ENCODE measurements at regions not wholly inside any gene's neighbourhood (a gene's known extent, or its start where the extent isn't known, plus 50 kb on each side); places are given as distances from the start of the nearest gene placed in this dataset.

DNA sequence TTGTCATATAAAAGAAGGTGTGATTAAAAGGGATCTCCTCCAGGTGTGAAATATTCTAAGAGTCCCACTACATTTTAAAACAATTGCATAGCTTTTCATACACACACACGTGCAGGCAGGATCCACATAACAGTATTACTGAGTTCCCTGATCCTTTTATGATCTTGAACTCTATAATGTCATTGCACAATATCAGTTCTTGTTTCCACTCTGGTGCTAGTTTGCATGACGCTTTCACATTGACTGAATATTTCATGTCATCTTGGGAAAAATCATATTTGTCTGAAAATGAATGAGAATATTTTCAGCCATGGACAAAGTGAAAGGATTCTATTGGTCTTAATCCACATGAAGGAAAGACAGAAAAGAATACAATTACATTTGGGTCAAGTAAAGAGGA, 703.8 kb downstream of the CDH8 start:
- TF ChIP-seq POLR2A (IDR thresholded peaks at IDR 0.05), result no peak
- TF ChIP-seq, protein P1, sequence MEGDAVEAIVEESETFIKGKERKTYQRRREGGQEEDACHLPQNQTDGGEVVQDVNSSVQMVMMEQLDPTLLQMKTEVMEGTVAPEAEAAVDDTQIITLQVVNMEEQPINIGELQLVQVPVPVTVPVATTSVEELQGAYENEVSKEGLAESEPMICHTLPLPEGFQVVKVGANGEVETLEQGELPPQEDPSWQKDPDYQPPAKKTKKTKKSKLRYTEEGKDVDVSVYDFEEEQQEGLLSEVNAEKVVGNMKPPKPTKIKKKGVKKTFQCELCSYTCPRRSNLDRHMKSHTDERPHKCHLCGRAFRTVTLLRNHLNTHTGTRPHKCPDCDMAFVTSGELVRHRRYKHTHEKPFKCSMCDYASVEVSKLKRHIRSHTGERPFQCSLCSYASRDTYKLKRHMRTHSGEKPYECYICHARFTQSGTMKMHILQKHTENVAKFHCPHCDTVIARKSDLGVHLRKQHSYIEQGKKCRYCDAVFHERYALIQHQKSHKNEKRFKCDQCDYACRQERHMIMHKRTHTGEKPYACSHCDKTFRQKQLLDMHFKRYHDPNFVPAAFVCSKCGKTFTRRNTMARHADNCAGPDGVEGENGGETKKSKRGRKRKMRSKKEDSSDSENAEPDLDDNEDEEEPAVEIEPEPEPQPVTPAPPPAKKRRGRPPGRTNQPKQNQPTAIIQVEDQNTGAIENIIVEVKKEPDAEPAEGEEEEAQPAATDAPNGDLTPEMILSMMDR (IDR thresholded peaks at IDR 0.05), result no peak
